22Rv1 (cell line): ENCODE measurements at regions not wholly inside any gene's neighbourhood (a gene's known extent, or its start where the extent isn't known, plus 50 kb on each side); places are given as distances from the start of the nearest gene placed in this dataset.

Experiments
- H3K27ac ChIP-seq: fragments of 450-650 bp; 2 replicates; pipeline ENCODE4 v1.5.1; 2017
- ZFX ChIP-seq: fragments of 450-650 bp; IDR thresholded peaks from 2 replicates; pipeline ENCODE4 v1.6.1; 2017; ENCODE audit warnings: antibody characterized with exemption, borderline replicate concordance
- TF ChIP-seq, protein P1 (sequence below): fragments of 450-650 bp; IDR thresholded peaks from 2 replicates; pipeline ENCODE4 v1.5.1; 2017; ENCODE audit warnings: mild to moderate bottlenecking

DNA sequence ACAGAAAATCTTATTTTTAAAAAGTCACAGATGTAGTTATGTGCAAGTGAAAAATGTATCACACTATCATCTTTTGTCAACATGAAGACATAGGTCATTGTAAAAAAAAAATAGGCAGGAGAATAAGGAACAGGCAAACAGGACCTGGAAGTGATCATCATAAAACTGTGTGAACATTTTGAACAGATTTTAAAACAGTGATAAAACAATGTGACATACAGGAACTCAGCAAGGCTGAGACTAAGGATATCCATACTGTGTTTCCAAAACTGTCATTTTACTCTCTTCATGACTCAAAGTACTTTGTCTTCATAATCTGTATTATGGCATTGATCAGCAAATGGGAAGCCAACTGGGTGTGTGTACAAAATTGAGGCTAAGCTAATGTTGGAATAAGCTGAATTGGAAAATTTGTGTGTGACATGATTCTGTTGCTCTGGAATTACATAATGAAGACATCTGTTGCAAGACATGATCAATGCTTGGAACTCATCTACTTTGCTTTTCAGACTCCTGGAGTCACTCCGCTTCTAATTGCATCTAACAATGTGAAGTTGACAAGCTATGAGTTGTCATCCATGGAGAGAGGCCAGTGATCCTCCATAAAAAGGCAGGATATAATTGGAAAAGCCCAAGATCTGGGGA lies 978.7 kb upstream of the NUDT12 start:
- no peak for TF ChIP-seq ZFX
- TF ChIP-seq, protein P1, sequence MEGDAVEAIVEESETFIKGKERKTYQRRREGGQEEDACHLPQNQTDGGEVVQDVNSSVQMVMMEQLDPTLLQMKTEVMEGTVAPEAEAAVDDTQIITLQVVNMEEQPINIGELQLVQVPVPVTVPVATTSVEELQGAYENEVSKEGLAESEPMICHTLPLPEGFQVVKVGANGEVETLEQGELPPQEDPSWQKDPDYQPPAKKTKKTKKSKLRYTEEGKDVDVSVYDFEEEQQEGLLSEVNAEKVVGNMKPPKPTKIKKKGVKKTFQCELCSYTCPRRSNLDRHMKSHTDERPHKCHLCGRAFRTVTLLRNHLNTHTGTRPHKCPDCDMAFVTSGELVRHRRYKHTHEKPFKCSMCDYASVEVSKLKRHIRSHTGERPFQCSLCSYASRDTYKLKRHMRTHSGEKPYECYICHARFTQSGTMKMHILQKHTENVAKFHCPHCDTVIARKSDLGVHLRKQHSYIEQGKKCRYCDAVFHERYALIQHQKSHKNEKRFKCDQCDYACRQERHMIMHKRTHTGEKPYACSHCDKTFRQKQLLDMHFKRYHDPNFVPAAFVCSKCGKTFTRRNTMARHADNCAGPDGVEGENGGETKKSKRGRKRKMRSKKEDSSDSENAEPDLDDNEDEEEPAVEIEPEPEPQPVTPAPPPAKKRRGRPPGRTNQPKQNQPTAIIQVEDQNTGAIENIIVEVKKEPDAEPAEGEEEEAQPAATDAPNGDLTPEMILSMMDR: no peak
- H3K27ac ChIP-seq: no peak overlapping the region

DNA sequence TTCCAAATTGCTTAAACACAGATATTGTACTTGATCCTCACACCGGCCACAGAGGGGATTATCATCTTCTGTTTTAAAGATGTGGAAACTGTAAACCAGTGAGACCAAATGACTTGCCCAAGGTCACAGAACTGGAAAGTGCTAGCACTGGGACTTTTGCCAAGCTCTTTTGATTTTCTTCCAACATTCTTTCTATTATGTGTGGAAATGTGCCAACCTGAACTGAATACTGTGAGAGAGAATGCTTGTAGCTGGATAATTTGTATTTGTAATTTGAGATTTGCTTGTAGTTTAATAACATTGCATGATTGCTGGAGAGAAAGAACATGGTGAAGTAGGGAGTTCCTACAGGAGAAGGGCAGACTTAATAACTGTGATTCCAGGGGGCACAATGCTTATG lies 977.9 kb upstream of the NUDT12 start:
- TF ChIP-seq ZFX: no peak
- TF ChIP-seq, protein P1: no peak
- H3K27ac ChIP-seq: no peak overlapping the region

- TF ChIP-seq ZFX: no peak
- TF ChIP-seq, protein P1: no peak
- H3K27ac ChIP-seq: no peak overlapping the region
Observed at GRCh38 chr5:104539618-104540350, 977.2 kb upstream of the NUDT12 start.

DNA sequence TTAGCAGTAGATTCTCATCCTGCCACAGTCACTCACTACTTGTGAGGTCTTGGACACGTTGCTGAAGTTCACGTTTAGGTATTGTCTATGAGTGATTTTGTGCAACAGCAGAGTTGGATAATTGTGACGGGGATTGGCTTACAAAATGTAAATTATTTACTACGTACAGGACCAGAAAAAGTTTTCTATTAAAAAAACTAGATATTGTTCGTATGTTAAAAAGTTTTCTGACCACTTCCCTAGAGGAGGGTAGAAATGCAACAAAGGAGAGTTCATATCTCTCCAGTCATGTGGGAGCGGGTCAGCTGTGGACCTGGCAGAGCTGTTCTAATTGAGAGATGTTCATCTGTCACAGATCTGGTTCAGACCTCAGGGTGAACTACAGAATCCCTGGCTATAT lies 976.1 kb upstream of the NUDT12 start:
- H3K27ac ChIP-seq: no peak overlapping the region
- no peak for TF ChIP-seq ZFX
- TF ChIP-seq, protein P1: no peak

DNA sequence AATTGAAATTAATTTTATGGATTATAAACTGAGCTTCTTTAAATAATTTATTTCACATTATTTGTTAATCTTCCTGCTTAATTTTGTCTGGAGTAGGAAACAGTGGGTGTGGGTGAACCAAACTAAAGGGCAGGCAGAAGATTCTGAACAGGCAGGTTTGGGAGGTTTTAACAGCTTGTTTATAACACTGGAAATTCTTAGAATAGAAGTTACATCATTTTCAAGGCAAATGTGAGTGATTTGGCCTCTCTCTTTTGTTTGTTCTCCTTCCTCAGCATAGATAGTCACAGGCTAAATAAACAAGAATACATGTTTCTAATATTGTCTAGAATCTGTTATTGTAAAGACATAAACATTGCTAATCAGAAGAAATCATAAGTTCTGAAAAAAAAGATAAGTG lies 970.9 kb upstream of the NUDT12 start:
- no peak overlapping the region for H3K27ac ChIP-seq
- TF ChIP-seq, protein P1: no peak
- TF ChIP-seq ZFX: no peak

GRCh38 chr5:104526866-104527265 lies 964.3 kb upstream of the NUDT12 start:
- H3K27ac ChIP-seq: no peak overlapping the region
- TF ChIP-seq ZFX: no peak
- TF ChIP-seq, protein P1: no peak

GRCh38 chr5:104513640-104514072 lies 951.1 kb upstream of the NUDT12 start:
- no peak overlapping the region for H3K27ac ChIP-seq
- TF ChIP-seq, protein P1: no peak
- no peak for TF ChIP-seq ZFX
